Bronchial epithelial cell (primary cell): ENCODE measurements at regions not wholly inside any gene's neighbourhood (a gene's known extent, or its start where the extent isn't known, plus 50 kb on each side); places are given as distances from the start of the nearest gene placed in this dataset.

Experiments
- DNase-seq: peaks from one replicate; pipeline ENCODE4 v3.0.0-alpha.2; 2010; ENCODE audit warnings: low read depth
- FAIRE-seq: peaks from 2 replicates; lab custom pipeline; 2011; peaks lifted over from hg19 to GRCh38; lab: Jason Lieb, UNC
- H3K27me3 ChIP-seq: 2 replicates; pipeline ENCODE4 v1.5.1; 2011; ENCODE audit warnings: low read length; ENCODE audit not compliant: control insufficient read depth, insufficient read depth
- H3K36me3 ChIP-seq: 2 replicates; pipeline ENCODE4 v1.5.1; 2011; ENCODE audit warnings: low read length; ENCODE audit not compliant: control insufficient read depth, insufficient read depth
- H3K4me3 ChIP-seq: 2 replicates; pipeline ENCODE4 v1.5.1; 2011; ENCODE audit warnings: mild to moderate bottlenecking, low read depth, low read length, control low read depth
- CTCF ChIP-seq: IDR thresholded peaks from 2 replicates; pipeline ENCODE4 v1.5.1; 2011; ENCODE audit warnings: mild to moderate bottlenecking, moderate library complexity, low read length, control low read depth, inconsistent platforms; ENCODE audit not compliant: insufficient read depth, severe bottlenecking

- H3K4me3 ChIP-seq, result no peak overlapping the region
- FAIRE-seq, result no peak
- H3K27me3 ChIP-seq, result no peaks in the 10 kb centered on the region
- no peaks in the 10 kb centered on the region for H3K36me3 ChIP-seq
- no peak for DNase-seq
- no peak for TF ChIP-seq CTCF
Observed at GRCh38 chr2:106685180-106685897, 198.2 kb downstream of the CD8B2 start.

GRCh38 chr2:106686814-106687213, 199.2 kb downstream of the ST6GAL2 start:
- TF ChIP-seq CTCF, result no peak
- no peaks in the 10 kb centered on the region for H3K27me3 ChIP-seq
- no peak overlapping the region for H3K4me3 ChIP-seq
- FAIRE-seq (no peak), DNase-seq (no peak)
- no peaks in the 10 kb centered on the region for H3K36me3 ChIP-seq

- H3K36me3 ChIP-seq, result no peaks in the 10 kb centered on the region
- no peak for TF ChIP-seq CTCF
- H3K27me3 ChIP-seq, result no peaks in the 10 kb centered on the region
- DNase-seq, result no peak
- no peak for FAIRE-seq
- no peak overlapping the region for H3K4me3 ChIP-seq
Observed at GRCh38 chr2:106694964-106695470, 190.9 kb downstream of the ST6GAL2 start.

- H3K4me3 ChIP-seq, result no peak overlapping the region
- no peak for DNase-seq
- H3K27me3 ChIP-seq, result no peaks in the 10 kb centered on the region
- no peak for TF ChIP-seq CTCF
- H3K36me3 ChIP-seq, result no peaks in the 10 kb centered on the region
- FAIRE-seq, result no peak
Observed at GRCh38 chr2:106695919-106696318, 190.0 kb downstream of the ST6GAL2 start.

- Histone ChIP-seq H3K4me3 (no peak overlapping the region), H3K36me3 (no peaks in the 10 kb centered on the region), H3K27me3 (no peaks in the 10 kb centered on the region)
- FAIRE-seq (no peak), DNase-seq (no peak)
- no peak for TF ChIP-seq CTCF
Observed at GRCh38 chr2:106700616-106701015, 185.4 kb downstream of the ST6GAL2 start.
